ENCODE measurements at regions not wholly inside any gene's neighbourhood (a gene's known extent, or its start where the extent isn't known, plus 50 kb on each side); places are given as distances from the start of the nearest gene placed in this dataset.

- POLR2A ChIA-PET: no interaction called here
- no peaks in the 10 kb centered on the region for H3K79me2 ChIP-seq (ENCODE audit: control insufficient read depth, insufficient read depth, low read length)
- FAIRE-seq (no peak), ATAC-seq (no peak), DNase-seq (ENCODE audit: low read depth, low spot score) (no peak)
- no peaks in the 10 kb centered on the region for H3K4me1 ChIP-seq (ENCODE audit: control insufficient read depth, insufficient read depth, low read length)
- H3K4me3 ChIP-seq: no peak overlapping the region
- no peaks in the 10 kb centered on the region for H3K27me3 ChIP-seq (replicated peaks in 1 of 2; ENCODE audit: control insufficient read depth in 2 of 2, insufficient read depth in 2 of 2, low read length in 1 of 2)
- no peaks in the 10 kb centered on the region for H4K20me1 ChIP-seq (ENCODE audit: control insufficient read depth, insufficient read depth)
- H3K9ac ChIP-seq (ENCODE audit: control insufficient read depth, insufficient read depth, low read length): no peak overlapping the region
- no TSS peak for BruUV-seq (replicated peaks)
- H3K4me2 ChIP-seq (ENCODE audit: control insufficient read depth, insufficient read depth): no peak overlapping the region
- 38% methylated on average over 2 of the region's 2 CpGs for WGBS (ENCODE audit: insufficient coverage, insufficient replicate concordance, low lambda C conversion rate, missing lambda C conversion rate)
- RAD21 ChIA-PET (ENCODE audit: unreplicated experiment): no interaction called here
- intact Hi-C loops (cut with micrococcal nuclease; ENCODE audit: unreplicated experiment): no loop called here
- SMC1A ChIA-PET (ENCODE audit: uncharacterized antibody, unreplicated experiment): no interaction called here
- no peak overlapping the region for H3K27ac ChIP-seq (ENCODE audit: control insufficient read depth, insufficient read depth)
- CTCF ChIA-PET: interaction anchor here (0.9 kb wide), 1 partner anchor 77 kb away, joined by 3 read pairs; no protein-coding TSS in a partner anchor
- no peak for TF ChIP-seq EP300 (IDR thresholded peaks at IDR 0.05; ENCODE audit: borderline replicate concordance in 1 of 2, control insufficient read depth in 1 of 2, low read depth in 2 of 2, low read length in 2 of 2)
- TF ChIP-seq, protein P1, sequence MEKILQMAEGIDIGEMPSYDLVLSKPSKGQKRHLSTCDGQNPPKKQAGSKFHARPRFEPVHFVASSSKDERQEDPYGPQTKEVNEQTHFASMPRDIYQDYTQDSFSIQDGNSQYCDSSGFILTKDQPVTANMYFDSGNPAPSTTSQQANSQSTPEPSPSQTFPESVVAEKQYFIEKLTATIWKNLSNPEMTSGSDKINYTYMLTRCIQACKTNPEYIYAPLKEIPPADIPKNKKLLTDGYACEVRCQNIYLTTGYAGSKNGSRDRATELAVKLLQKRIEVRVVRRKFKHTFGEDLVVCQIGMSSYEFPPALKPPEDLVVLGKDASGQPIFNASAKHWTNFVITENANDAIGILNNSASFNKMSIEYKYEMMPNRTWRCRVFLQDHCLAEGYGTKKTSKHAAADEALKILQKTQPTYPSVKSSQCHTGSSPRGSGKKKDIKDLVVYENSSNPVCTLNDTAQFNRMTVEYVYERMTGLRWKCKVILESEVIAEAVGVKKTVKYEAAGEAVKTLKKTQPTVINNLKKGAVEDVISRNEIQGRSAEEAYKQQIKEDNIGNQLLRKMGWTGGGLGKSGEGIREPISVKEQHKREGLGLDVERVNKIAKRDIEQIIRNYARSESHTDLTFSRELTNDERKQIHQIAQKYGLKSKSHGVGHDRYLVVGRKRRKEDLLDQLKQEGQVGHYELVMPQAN (conservative IDR thresholded peaks at IDR 0.05): no peak
- no peak for TF ChIP-seq RBBP5 (conservative IDR thresholded peaks at IDR 0.05)
- TF ChIP-seq PKNOX1 (IDR thresholded peaks at IDR 0.05): no peak
- no peak for TF ChIP-seq CBFB (IDR thresholded peaks at IDR 0.05; ENCODE audit: low read depth)
- no peak for TF ChIP-seq HDAC2 (IDR thresholded peaks at IDR 0.05)
- TF ChIP-seq FOXK2 (IDR thresholded peaks at IDR 0.05): no peak
- TF ChIP-seq MYB (IDR thresholded peaks at IDR 0.05; ENCODE audit: borderline replicate concordance, low read depth, low read length): no peak
- TF ChIP-seq CBX5 (IDR thresholded peaks at IDR 0.05; ENCODE audit: low read depth): no peak
- no peak for TF ChIP-seq SUZ12 (IDR thresholded peaks at IDR 0.05; ENCODE audit: unreplicated experiment)
- no peak for TF ChIP-seq BRCA1 (IDR thresholded peaks at IDR 0.05; ENCODE audit: low read depth, low read length)
- no peak for TF ChIP-seq NFIC (IDR thresholded peaks at IDR 0.05; ENCODE audit: low read depth, low read length)
- TF ChIP-seq ASH2L (IDR thresholded peaks at IDR 0.05; ENCODE audit: borderline replicate concordance, low read depth): no peak
- TF ChIP-seq E2F4 (IDR thresholded peaks at IDR 0.05; ENCODE audit: low read depth, low read length): no peak
- TF ChIP-seq SMAD1 (IDR thresholded peaks at IDR 0.05; ENCODE audit: low read depth, partially characterized antibody): no peak
- no peak for TF ChIP-seq NFXL1 (IDR thresholded peaks at IDR 0.05; ENCODE audit: borderline replicate concordance)
- no peak overlapping the region for H2AFZ ChIP-seq (ENCODE audit: control insufficient read depth, low read depth, low read length)
- no peaks in the 10 kb centered on the region for H3K36me3 ChIP-seq (ENCODE audit: control insufficient read depth in 2 of 2, insufficient read depth in 2 of 2, low read length in 1 of 2)
- in situ Hi-C loops (cut with MboI): no loop called here
- H3K9me3 ChIP-seq (replicated peaks; ENCODE audit: control insufficient read depth, insufficient read depth, low read length): no peaks in the 10 kb centered on the region
Observed at GRCh38 chr16:82530883-82531282, 95.9 kb upstream of the CDH13 start.

Data from GM12878 (cell line).